ENCODE measurements at regions not wholly inside any gene's neighbourhood (a gene's known extent, or its start where the extent isn't known, plus 50 kb on each side); places are given as distances from the start of the nearest gene placed in this dataset.

DNA sequence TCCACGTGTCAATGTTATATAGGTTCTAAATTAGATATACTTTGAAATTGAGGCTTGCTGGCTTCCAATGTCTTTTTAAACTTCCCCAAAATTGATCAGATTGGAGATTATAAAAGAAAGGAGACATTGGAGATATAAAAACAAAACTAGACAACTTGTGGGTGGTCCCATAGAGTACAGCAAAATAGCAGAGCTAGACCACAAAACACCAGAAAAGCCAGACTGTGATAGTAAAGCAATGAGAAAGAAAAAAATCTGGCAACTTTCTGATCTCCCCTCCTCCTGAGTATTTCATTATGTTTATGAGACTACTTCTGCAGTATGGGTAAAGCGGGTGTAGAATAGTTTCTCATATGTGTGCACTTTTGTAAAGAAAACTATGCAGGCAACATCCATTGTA is 713.8 kb upstream of the MEF2C start:
- Histone ChIP-seq H3K4me1 (no peaks in the 10 kb centered on the region), H3K36me3 (no peaks in the 10 kb centered on the region), H3K9me3 (replicated peaks) (no peaks in the 10 kb centered on the region), H3K27me3 (ENCODE audit: low read depth) (no peaks in the 10 kb centered on the region), H3K27ac (replicated peaks) (no peak overlapping the region), H3K4me3 (no peak overlapping the region)
- intact Hi-C loops (cut with micrococcal nuclease): no loop called here
- TF ChIP-seq, protein P1, sequence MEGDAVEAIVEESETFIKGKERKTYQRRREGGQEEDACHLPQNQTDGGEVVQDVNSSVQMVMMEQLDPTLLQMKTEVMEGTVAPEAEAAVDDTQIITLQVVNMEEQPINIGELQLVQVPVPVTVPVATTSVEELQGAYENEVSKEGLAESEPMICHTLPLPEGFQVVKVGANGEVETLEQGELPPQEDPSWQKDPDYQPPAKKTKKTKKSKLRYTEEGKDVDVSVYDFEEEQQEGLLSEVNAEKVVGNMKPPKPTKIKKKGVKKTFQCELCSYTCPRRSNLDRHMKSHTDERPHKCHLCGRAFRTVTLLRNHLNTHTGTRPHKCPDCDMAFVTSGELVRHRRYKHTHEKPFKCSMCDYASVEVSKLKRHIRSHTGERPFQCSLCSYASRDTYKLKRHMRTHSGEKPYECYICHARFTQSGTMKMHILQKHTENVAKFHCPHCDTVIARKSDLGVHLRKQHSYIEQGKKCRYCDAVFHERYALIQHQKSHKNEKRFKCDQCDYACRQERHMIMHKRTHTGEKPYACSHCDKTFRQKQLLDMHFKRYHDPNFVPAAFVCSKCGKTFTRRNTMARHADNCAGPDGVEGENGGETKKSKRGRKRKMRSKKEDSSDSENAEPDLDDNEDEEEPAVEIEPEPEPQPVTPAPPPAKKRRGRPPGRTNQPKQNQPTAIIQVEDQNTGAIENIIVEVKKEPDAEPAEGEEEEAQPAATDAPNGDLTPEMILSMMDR (IDR thresholded peaks at IDR 0.05; ENCODE audit: borderline replicate concordance): no peak
- no peak for DNase-seq

DNA sequence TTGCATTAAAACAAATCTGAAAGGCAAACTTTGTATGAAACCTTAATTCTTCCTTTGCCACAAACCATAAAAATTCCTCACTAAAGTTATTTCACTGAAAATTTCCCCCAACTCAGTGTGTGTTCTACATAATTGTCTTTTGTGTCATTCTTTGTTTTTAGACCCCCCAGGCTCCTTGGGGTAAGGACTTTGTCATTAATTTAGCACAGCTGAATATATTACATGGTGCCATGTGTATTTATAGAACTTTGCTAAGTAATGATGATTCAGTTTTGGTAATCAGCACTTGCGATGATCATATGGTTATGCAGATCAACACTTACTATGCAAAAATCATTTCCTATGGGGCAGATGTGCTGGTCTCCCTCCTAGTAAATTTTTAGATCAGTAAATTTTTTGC is 712.1 kb upstream of the MEF2C start:
- intact Hi-C loops (cut with micrococcal nuclease): no loop called here
- no peak for DNase-seq

DNA sequence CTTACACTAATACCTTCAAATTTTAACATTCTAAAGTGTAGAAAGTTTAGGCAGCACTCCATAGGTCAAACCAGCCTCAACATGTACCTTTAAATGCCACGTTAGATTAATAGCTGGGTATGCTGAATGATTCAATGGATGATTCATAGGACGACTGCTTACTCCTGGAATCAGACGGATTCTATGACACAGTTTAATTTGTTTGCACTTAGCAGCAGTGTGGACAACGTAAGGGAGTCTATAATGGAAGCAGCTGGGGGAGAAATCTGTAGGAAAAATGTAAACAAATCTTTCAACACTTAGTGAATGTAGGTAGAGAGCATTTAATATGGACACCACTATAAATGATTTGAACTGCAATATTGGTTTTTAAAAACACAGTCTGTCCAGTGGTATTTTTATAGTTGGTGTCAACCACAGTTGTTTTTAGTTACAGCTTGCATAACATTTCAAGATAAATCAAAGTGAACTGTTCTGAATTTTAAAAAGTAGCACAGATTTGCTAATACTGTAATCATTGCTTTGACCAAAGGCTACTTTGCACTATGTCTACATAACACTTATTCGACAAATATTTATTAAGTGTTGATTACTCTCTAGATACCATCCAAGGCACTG is 701.5 kb upstream of the MEF2C start:
- TF ChIP-seq, protein P1 (IDR thresholded peaks at IDR 0.05; ENCODE audit: borderline replicate concordance): no peak
- intact Hi-C loops (cut with micrococcal nuclease): no loop called here
- Histone ChIP-seq H3K36me3 (no peaks in the 10 kb centered on the region), H3K27ac (replicated peaks) (no peak overlapping the region), H3K9me3 (replicated peaks) (peaks cover 11% of the 10 kb centered on the region), H3K4me3 (no peak overlapping the region), H3K27me3 (ENCODE audit: low read depth) (no peaks in the 10 kb centered on the region), H3K4me1 (no peaks in the 10 kb centered on the region)
- DNase-seq: no peak

More for the DNA sequence above, 712.1 kb upstream of the MEF2C start:
- Histone ChIP-seq H3K36me3 (no peaks in the 10 kb centered on the region), H3K27ac (replicated peaks) (no peak overlapping the region), H3K9me3 (replicated peaks) (peaks cover 9% of the 10 kb centered on the region), H3K4me3 (no peak overlapping the region), H3K4me1 (no peaks in the 10 kb centered on the region), H3K27me3 (ENCODE audit: low read depth) (no peaks in the 10 kb centered on the region)
- TF ChIP-seq, protein P1 (IDR thresholded peaks at IDR 0.05; ENCODE audit: borderline replicate concordance): no peak

DNA sequence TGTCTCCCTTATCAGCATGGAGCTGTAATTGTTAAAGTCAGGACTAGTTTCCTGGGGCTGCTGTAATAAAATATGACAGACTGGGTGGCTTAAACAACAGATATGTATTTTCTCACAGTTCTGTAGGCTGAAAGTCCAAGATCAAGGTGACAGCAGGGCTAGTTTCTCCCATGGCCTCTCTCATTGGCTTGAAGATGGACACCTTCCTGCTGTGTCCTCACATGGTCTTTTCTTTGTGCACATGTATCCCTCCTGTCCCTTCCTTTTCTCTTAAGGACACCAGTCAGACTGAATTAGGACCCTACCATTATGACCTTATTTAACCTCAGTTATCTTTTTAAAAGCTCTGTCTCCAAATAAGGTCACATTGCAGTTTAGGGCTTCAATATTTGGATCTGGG is 700.5 kb upstream of the MEF2C start:
- intact Hi-C loops (cut with micrococcal nuclease): no loop called here
- TF ChIP-seq, protein P1 (IDR thresholded peaks at IDR 0.05; ENCODE audit: borderline replicate concordance): no peak
- H3K27ac ChIP-seq (replicated peaks): no peak overlapping the region

DNA sequence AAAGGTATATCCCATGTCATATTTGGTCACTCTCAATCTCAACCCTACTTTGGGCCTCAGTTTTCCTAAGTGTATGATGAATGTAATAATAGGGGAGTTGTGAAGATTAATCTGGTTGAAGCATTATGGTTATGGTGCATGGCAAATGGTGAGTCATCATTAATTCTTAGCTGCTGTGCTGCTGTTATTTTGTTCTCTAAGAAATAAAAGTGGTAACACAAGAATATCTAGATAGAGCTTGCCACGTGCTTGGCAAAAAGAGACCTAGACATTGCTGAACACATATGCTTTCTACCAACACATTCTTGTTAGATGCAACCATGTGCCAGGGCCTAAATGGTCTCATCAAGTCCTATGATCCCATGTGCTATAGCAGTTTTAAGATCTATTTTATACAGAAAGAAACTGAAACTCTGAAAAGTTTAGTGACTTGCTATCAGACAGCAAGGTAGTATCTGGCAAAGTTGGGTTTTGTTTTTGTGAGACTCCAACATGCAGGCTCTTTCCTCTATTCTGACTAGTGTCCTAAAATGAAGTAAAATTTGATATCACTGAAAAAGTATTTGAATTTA is 699.9 kb upstream of the MEF2C start:
- Histone ChIP-seq H3K27ac (replicated peaks) (no peak overlapping the region), H3K27me3 (ENCODE audit: low read depth) (no peaks in the 10 kb centered on the region), H3K4me3 (no peak overlapping the region), H3K9me3 (replicated peaks) (peaks cover 11% of the 10 kb centered on the region), H3K4me1 (no peaks in the 10 kb centered on the region), H3K36me3 (no peaks in the 10 kb centered on the region)
- no peak for DNase-seq
- intact Hi-C loops (cut with micrococcal nuclease): no loop called here
- TF ChIP-seq, protein P1 (IDR thresholded peaks at IDR 0.05; ENCODE audit: borderline replicate concordance): no peak

More for the DNA sequence above, 700.5 kb upstream of the MEF2C start:
- H3K9me3 ChIP-seq (replicated peaks): peaks cover 11% of the 10 kb centered on the region
- no peaks in the 10 kb centered on the region for H3K36me3 ChIP-seq
- no peaks in the 10 kb centered on the region for H3K27me3 ChIP-seq (ENCODE audit: low read depth)
- no peak for DNase-seq
- no peaks in the 10 kb centered on the region for H3K4me1 ChIP-seq
- no peak overlapping the region for H3K4me3 ChIP-seq

Measured in left ventricle myocardium inferior (tissue), 1 donor.